Karpas-422 (cell line): ENCODE measurements at regions not wholly inside any gene's neighbourhood (a gene's known extent, or its start where the extent isn't known, plus 50 kb on each side); places are given as distances from the start of the nearest gene placed in this dataset.

ENCODE experiments used
- DNase-seq: peaks from one replicate; pipeline ENCODE4 v3.0.0-alpha.2; 2015
- H2AFZ ChIP-seq: fragments of 200-600 bp; sonication (generic); 2 replicates; pipeline ENCODE4 v1.6.1; 2014; ENCODE audit warnings: antibody characterized with exemption, low read length, mixed read lengths
- H3K27ac ChIP-seq: fragments of 200-600 bp; sonication (generic); 2 replicates; pipeline ENCODE4 v1.5.1; 2014; ENCODE audit warnings: mild to moderate bottlenecking, low read length, moderate library complexity
- H3K27me3 ChIP-seq: fragments of 200-600 bp; sonication (generic); 2 replicates; pipeline ENCODE4 v1.6.1; 2014; ENCODE audit warnings: low read length, mixed read lengths
- H3K36me3 ChIP-seq: fragments of 200-600 bp; sonication (generic); 2 replicates; pipeline ENCODE4 v1.6.1; 2014; ENCODE audit warnings: low read length, mixed read lengths; ENCODE audit not compliant: insufficient read depth
- H3K4me1 ChIP-seq: fragments of 200-600 bp; sonication (generic); 2 replicates; pipeline ENCODE4 v1.6.1; 2014; ENCODE audit warnings: mild to moderate bottlenecking, low read length, mixed read lengths
- H3K4me2 ChIP-seq: fragments of 200-600 bp; sonication (generic); 2 replicates; pipeline ENCODE4 v1.6.1; 2014; ENCODE audit warnings: low read length, low read depth, mild to moderate bottlenecking; ENCODE audit not compliant: poor library complexity, severe bottlenecking
- H3K4me3 ChIP-seq: fragments of 200-600 bp; sonication (generic); 2 replicates; pipeline ENCODE4 v1.5.1; 2014; ENCODE audit warnings: mild to moderate bottlenecking, antibody characterized with exemption, low read length, mixed read lengths
- H3K79me2 ChIP-seq: fragments of 200-600 bp; sonication (generic); 2 replicates; pipeline ENCODE4 v1.6.1; 2014; ENCODE audit warnings: mild to moderate bottlenecking, low read length, mixed read lengths
- H3K9ac ChIP-seq: fragments of 200-600 bp; sonication (generic); 2 replicates; pipeline ENCODE4 v1.6.0; 2014; ENCODE audit warnings: low read length
- H3K9me2 ChIP-seq: fragments of 200-600 bp; sonication (generic), shearing (Covaris generic); replicated peaks from 2 replicates; pipeline ENCODE4 v1.6.0; 2014; ENCODE audit warnings: mild to moderate bottlenecking, low read length, moderate library complexity; ENCODE audit not compliant: insufficient read depth
- H3K9me3 ChIP-seq: fragments of 300-700, 200-600 bp; sonication (generic); 2 replicates; pipeline ENCODE4 v1.6.1; 2014; ENCODE audit warnings: low read length, mixed read lengths
- H4K20me1 ChIP-seq: fragments of 200-600 bp; sonication (generic); 2 replicates; pipeline ENCODE4 v1.6.1; 2014; ENCODE audit warnings: mild to moderate bottlenecking, antibody characterized with exemption, low read length, low read depth; ENCODE audit not compliant: insufficient read depth

- H3K4me3 ChIP-seq, result no peak overlapping the region
- H3K36me3 ChIP-seq, result no peaks in the 10 kb centered on the region
- H3K27ac ChIP-seq, result no peak overlapping the region
- H3K9me2 ChIP-seq, result no peaks in the 10 kb centered on the region
- 0 out of 2 replicates have a peak, but pooled peaks cover 3% of the 10 kb centered on the region for H3K27me3 ChIP-seq
- H3K4me2 ChIP-seq, result no peak overlapping the region
- no peaks in the 10 kb centered on the region for H3K4me1 ChIP-seq
- H4K20me1 ChIP-seq, result peaks cover 2% of the 10 kb centered on the region; the same call in 1 of the 2 replicates
- no peak for DNase-seq
- no peaks in the 10 kb centered on the region for H3K79me2 ChIP-seq
- H3K9me3 ChIP-seq, result no peaks in the 10 kb centered on the region
- H3K9ac ChIP-seq, result no peak overlapping the region
- no peak overlapping the region for H2AFZ ChIP-seq
These were observed 118.1 kb upstream of the TMPRSS2 start for GRCh38 chr21:41626021-41626420.

GRCh38 chr21:41625428-41625827 is 117.5 kb upstream of the TMPRSS2 start:
- Histone ChIP-seq H3K4me2 (no peak overlapping the region), H3K9ac (no peak overlapping the region), H3K79me2 (no peaks in the 10 kb centered on the region), H3K27me3 (0 out of 2 replicates have a peak, but pooled peaks cover 3% of the 10 kb centered on the region), H3K27ac (no peak overlapping the region), H3K4me1 (no peaks in the 10 kb centered on the region), H2AFZ (no peak overlapping the region), H3K36me3 (no peaks in the 10 kb centered on the region), H3K4me3 (no peak overlapping the region), H4K20me1 (peaks cover 2% of the 10 kb centered on the region; the same call in 1 of the 2 replicates), H3K9me3 (no peaks in the 10 kb centered on the region), H3K9me2 (no peaks in the 10 kb centered on the region)
- no peak for DNase-seq

- Histone ChIP-seq H3K27ac (no peak overlapping the region), H4K20me1 (peaks cover 2% of the 10 kb centered on the region; the same call in 1 of the 2 replicates), H3K36me3 (no peaks in the 10 kb centered on the region), H2AFZ (no peak overlapping the region), H3K27me3 (0 out of 2 replicates have a peak, but pooled peaks cover 3% of the 10 kb centered on the region), H3K4me2 (no peak overlapping the region), H3K9me2 (no peaks in the 10 kb centered on the region), H3K79me2 (no peaks in the 10 kb centered on the region), H3K4me1 (no peaks in the 10 kb centered on the region), H3K9me3 (no peaks in the 10 kb centered on the region), H3K9ac (no peak overlapping the region), H3K4me3 (no peak overlapping the region)
- no peak for DNase-seq
These were observed 116.8 kb upstream of the TMPRSS2 start for GRCh38 chr21:41624674-41625310.

GRCh38 chr21:41623945-41624344 is 116.0 kb upstream of the TMPRSS2 start:
- Histone ChIP-seq H3K9ac (no peak overlapping the region), H2AFZ (no peak overlapping the region), H3K4me2 (no peak overlapping the region), H4K20me1 (peaks cover 2% of the 10 kb centered on the region; the same call in 1 of the 2 replicates), H3K4me1 (no peaks in the 10 kb centered on the region), H3K4me3 (no peak overlapping the region), H3K27me3 (0 out of 2 replicates have a peak, but pooled peaks cover 3% of the 10 kb centered on the region), H3K36me3 (no peaks in the 10 kb centered on the region), H3K79me2 (no peaks in the 10 kb centered on the region), H3K27ac (no peak overlapping the region), H3K9me2 (no peaks in the 10 kb centered on the region), H3K9me3 (no peaks in the 10 kb centered on the region)
- DNase-seq, result no peak

GRCh38 chr21:41622831-41623548 is 115.0 kb upstream of the TMPRSS2 start:
- H3K9ac ChIP-seq, result no peak overlapping the region
- DNase-seq, result no peak
- no peak overlapping the region for H3K4me2 ChIP-seq
- 0 out of 2 replicates have a peak, but pooled peaks cover 3% of the 10 kb centered on the region for H3K27me3 ChIP-seq
- H3K4me3 ChIP-seq, result no peak overlapping the region
- H3K4me1 ChIP-seq, result no peaks in the 10 kb centered on the region
- H4K20me1 ChIP-seq, result peaks cover 2% of the 10 kb centered on the region; the same call in 1 of the 2 replicates
- H3K9me3 ChIP-seq, result no peaks in the 10 kb centered on the region
- no peaks in the 10 kb centered on the region for H3K9me2 ChIP-seq
- H3K27ac ChIP-seq, result no peak overlapping the region
- no peaks in the 10 kb centered on the region for H3K79me2 ChIP-seq
- no peak overlapping the region for H2AFZ ChIP-seq
- no peaks in the 10 kb centered on the region for H3K36me3 ChIP-seq

- no peaks in the 10 kb centered on the region for H3K36me3 ChIP-seq
- H3K27me3 ChIP-seq, result 0 out of 2 replicates have a peak, but pooled peaks cover 3% of the 10 kb centered on the region
- peaks cover 2% of the 10 kb centered on the region; the same call in 1 of the 2 replicates for H4K20me1 ChIP-seq
- no peak overlapping the region for H2AFZ ChIP-seq
- no peak overlapping the region for H3K4me2 ChIP-seq
- no peaks in the 10 kb centered on the region for H3K4me1 ChIP-seq
- no peaks in the 10 kb centered on the region for H3K9me3 ChIP-seq
- H3K4me3 ChIP-seq, result no peak overlapping the region
- no peak overlapping the region for H3K9ac ChIP-seq
- no peaks in the 10 kb centered on the region for H3K79me2 ChIP-seq
- DNase-seq, result no peak
- no peak overlapping the region for H3K27ac ChIP-seq
- H3K9me2 ChIP-seq, result no peaks in the 10 kb centered on the region
These were observed 114.2 kb upstream of the TMPRSS2 start for GRCh38 chr21:41622201-41622600.

- H3K4me2 ChIP-seq, result no peak overlapping the region
These were observed 113.6 kb upstream of the TMPRSS2 start for GRCh38 chr21:41621513-41621912.

GRCh38 chr21:41620982-41621381 is 113.0 kb upstream of the TMPRSS2 start:
- Histone ChIP-seq H3K9ac (no peak overlapping the region), H3K4me3 (no peak overlapping the region), H3K4me1 (no peaks in the 10 kb centered on the region), H3K9me2 (no peaks in the 10 kb centered on the region), H4K20me1 (peaks cover 2% of the 10 kb centered on the region; the same call in 1 of the 2 replicates), H3K79me2 (no peaks in the 10 kb centered on the region), H3K36me3 (no peaks in the 10 kb centered on the region), H3K4me2 (no peak overlapping the region), H3K9me3 (no peaks in the 10 kb centered on the region), H2AFZ (no peak overlapping the region), H3K27me3 (0 out of 2 replicates have a peak, but pooled peaks cover 3% of the 10 kb centered on the region), H3K27ac (no peak overlapping the region)
- DNase-seq, result no peak

More at GRCh38 chr21:41621513-41621912, 113.6 kb upstream of the TMPRSS2 start:
- Histone ChIP-seq H3K27me3 (0 out of 2 replicates have a peak, but pooled peaks cover 3% of the 10 kb centered on the region), H3K79me2 (no peaks in the 10 kb centered on the region), H4K20me1 (peaks cover 2% of the 10 kb centered on the region; the same call in 1 of the 2 replicates), H3K9me2 (no peaks in the 10 kb centered on the region), H3K4me1 (no peaks in the 10 kb centered on the region), H3K9me3 (no peaks in the 10 kb centered on the region), H3K36me3 (no peaks in the 10 kb centered on the region), H2AFZ (no peak overlapping the region), H3K9ac (no peak overlapping the region), H3K27ac (no peak overlapping the region), H3K4me3 (no peak overlapping the region)
- DNase-seq, result no peak
